ENCODE measurements at regions not wholly inside any gene's neighbourhood (a gene's known extent, or its start where the extent isn't known, plus 50 kb on each side); places are given as distances from the start of the nearest gene placed in this dataset.
"Not testable (repeated sequence)": the region's sequence is repeated elsewhere in the genome, so short reads cannot be mapped to it uniquely, and the experiment has no call there.

DNA sequence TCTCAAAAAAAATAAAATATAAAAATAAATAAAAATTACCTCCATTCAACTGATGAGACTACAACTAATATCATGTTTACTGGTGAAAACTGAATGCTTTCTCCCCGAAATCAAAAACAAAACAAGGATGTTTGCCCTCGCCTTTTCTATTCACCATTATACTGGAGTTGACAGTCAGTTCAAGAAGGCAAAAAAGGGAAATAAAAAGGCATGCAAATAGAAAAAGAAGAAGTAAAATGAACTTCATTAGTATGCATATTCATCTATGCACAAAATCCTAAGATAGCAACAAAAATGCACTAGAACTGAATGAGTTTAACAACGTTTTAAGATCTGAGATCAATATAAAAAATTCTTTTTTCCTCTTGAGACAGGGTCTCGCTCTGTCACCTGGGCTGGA is 72.7 kb upstream of the FAM174B start:
- H3K9me3 Mint-ChIP-seq (ENCODE audit: low read depth, unreplicated experiment), result no peaks in the 10 kb centered on the region
- no peak for DNase-seq
- no peak overlapping the region for H3K4me3 Mint-ChIP-seq (ENCODE audit: low read depth, unreplicated experiment)
- CTCF ChIA-PET, result no interaction called here
- no peaks in the 10 kb centered on the region for H3K4me1 Mint-ChIP-seq (ENCODE audit: low read depth, unreplicated experiment)
- no peaks in the 10 kb centered on the region for H3K27me3 Mint-ChIP-seq (ENCODE audit: unreplicated experiment)
- no TSS peak for BruUV-seq (replicated peaks)
- no peak for TF ChIP-seq CTCF (IDR thresholded peaks at IDR 0.05; ENCODE audit: unreplicated experiment)
- H3K36me3 Mint-ChIP-seq (ENCODE audit: insufficient read depth, unreplicated experiment), result no peaks in the 10 kb centered on the region
- intact Hi-C loops (cut with micrococcal nuclease; ENCODE audit: unreplicated experiment), result no loop called here
- H3K27ac Mint-ChIP-seq (ENCODE audit: unreplicated experiment), result no peak overlapping the region

DNA sequence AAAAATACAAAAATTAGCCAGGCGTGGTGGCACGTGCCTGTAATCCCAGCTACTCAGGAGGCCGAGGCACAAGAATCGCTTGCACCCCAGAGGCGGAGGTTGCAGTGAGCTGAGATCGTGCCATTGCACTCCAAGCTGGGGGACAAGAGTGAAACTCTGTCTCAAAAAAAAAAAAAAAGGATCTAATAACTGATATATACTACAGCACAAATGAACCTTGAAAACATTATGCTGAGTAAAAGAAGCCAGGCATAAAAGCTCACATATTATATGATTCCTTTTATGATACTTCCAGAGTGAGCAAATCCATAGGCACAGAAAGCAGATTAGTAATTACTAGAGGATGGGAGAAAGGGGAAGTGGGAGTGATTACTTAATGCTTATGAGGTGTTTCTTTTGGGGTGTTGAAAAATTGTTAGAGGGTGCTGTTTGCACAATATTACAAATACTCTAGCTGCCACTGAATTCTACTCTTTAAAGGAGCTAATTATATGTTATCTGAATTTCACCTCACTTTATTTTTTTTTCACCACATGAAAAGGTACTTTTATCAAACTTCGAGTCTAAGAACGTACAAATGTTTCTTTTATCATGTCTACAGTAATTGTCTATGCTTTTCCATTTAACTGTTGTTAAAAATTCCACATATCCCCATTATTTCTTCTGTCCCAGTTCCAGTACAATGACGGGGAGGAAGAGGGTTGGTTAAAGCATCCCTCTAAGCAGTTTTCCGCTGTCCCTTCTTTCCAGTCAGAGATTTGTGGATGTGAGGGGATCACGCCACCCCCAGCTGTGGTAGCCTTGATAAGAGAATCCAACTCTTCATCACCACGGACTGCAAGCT is 77.7 kb upstream of the FAM174B start:
- H3K4me1 Mint-ChIP-seq (ENCODE audit: low read depth, unreplicated experiment), result no peaks in the 10 kb centered on the region
- no peak for DNase-seq
- CTCF ChIA-PET, result interaction anchor here (0.6 kb wide), 2 partner anchors 228 to 239 kb away, joined by 3 to 5 read pairs; no protein-coding TSS in a partner anchor
- intact Hi-C loops (cut with micrococcal nuclease; ENCODE audit: unreplicated experiment), result no loop called here
- no peak for TF ChIP-seq CTCF (IDR thresholded peaks at IDR 0.05; ENCODE audit: unreplicated experiment)
- BruUV-seq (replicated peaks), result no TSS peak
- no peaks in the 10 kb centered on the region for H3K9me3 Mint-ChIP-seq (ENCODE audit: low read depth, unreplicated experiment)
- peak overlapping the region; percentile 88 for H3K4me3 Mint-ChIP-seq (ENCODE audit: low read depth, unreplicated experiment)
- no peaks in the 10 kb centered on the region for H3K27me3 Mint-ChIP-seq (ENCODE audit: unreplicated experiment)
- peaks cover 8% of the 10 kb centered on the region for H3K36me3 Mint-ChIP-seq (ENCODE audit: insufficient read depth, unreplicated experiment)
- H3K27ac Mint-ChIP-seq (ENCODE audit: unreplicated experiment), result peak overlapping the region; percentile 66

DNA sequence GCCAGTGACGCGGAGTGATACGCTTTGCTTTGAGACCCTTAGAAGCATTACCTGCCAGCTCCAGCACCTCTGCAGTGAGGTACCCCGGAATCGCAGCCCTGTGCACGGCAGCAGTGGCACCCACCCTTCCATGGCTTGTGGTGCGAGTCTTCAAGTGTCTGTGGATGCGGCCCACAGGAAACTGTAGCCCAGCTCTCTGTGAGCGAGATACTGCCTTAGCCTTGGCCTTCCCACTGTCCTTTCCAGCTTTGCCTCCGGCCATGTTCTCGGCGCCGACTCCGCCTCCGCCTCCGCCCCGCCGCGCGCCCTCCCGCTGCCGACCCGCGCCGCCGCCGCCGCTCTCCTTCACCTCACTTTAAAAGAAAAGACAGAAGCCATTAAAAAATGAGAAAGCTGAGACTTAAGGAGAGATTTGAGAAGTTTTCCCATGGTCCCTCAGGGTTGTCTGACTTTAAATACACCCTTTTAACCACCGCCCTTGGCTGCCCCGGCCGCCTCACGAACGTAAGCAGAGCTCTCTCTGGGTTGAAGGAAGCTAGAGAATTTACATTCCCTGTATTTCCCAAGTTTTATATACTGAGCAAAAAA is 78.5 kb upstream of the FAM174B start:
- CTCF ChIA-PET, result interaction anchor here (0.6 kb wide), 1 partner anchor 227 kb away, joined by 5 read pairs; no protein-coding TSS in a partner anchor
- H3K9me3 Mint-ChIP-seq (ENCODE audit: low read depth, unreplicated experiment), result no peaks in the 10 kb centered on the region
- TF ChIP-seq CTCF (IDR thresholded peaks at IDR 0.05; ENCODE audit: unreplicated experiment), result no peak
- intact Hi-C loops (cut with micrococcal nuclease; ENCODE audit: unreplicated experiment), result no loop called here
- H3K4me1 Mint-ChIP-seq (ENCODE audit: low read depth, unreplicated experiment), result no peaks in the 10 kb centered on the region
- peaks cover 8% of the 10 kb centered on the region for H3K36me3 Mint-ChIP-seq (ENCODE audit: insufficient read depth, unreplicated experiment)
- H3K27me3 Mint-ChIP-seq (ENCODE audit: unreplicated experiment), result no peaks in the 10 kb centered on the region
- peak overlapping the region; percentile 88 for H3K4me3 Mint-ChIP-seq (ENCODE audit: low read depth, unreplicated experiment)
- DNase-seq, result peak; percentile 19
- peak overlapping the region; percentile 66 for H3K27ac Mint-ChIP-seq (ENCODE audit: unreplicated experiment)
- BruUV-seq (replicated peaks), result no TSS peak

DNA sequence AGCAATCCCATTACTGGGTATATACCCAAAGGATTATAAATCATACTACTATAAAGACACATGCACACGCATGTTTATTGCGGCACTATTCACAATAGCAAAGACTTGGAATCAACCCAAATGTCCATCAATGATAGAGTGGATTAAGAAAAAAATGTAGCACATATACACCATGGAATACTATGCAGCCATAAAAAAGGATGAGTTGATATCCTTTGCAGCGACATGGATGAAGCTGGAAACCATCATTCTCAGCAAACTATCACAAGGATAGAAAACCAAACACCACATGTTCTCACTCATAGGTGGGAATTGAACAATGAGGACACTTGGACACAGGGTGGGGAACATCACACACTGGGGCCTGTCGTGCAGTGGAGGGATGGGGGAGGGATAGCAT is 83.7 kb upstream of the FAM174B start:
- H3K4me1 Mint-ChIP-seq (ENCODE audit: low read depth, unreplicated experiment); H3K4me3 Mint-ChIP-seq (ENCODE audit: low read depth, unreplicated experiment); H3K27me3 Mint-ChIP-seq (ENCODE audit: unreplicated experiment); H3K27ac Mint-ChIP-seq (ENCODE audit: unreplicated experiment); BruUV-seq (replicated peaks); H3K9me3 Mint-ChIP-seq (ENCODE audit: low read depth, unreplicated experiment); H3K36me3 Mint-ChIP-seq (ENCODE audit: insufficient read depth, unreplicated experiment); DNase-seq; intact Hi-C loops (cut with micrococcal nuclease; ENCODE audit: unreplicated experiment); CTCF ChIA-PET: not testable (repeated sequence)

GRCh38 chr15:92745845-92746271 is 90.3 kb upstream of the FAM174B start:
- no peak overlapping the region for H3K4me3 Mint-ChIP-seq (ENCODE audit: low read depth, unreplicated experiment)
- no peak for DNase-seq
- intact Hi-C loops (cut with micrococcal nuclease; ENCODE audit: unreplicated experiment), result no loop called here
- no TSS peak for BruUV-seq (replicated peaks)
- CTCF ChIA-PET, result no interaction called here
- TF ChIP-seq CTCF (IDR thresholded peaks at IDR 0.05; ENCODE audit: unreplicated experiment), result no peak
- no peaks in the 10 kb centered on the region for H3K9me3 Mint-ChIP-seq (ENCODE audit: low read depth, unreplicated experiment)
- no peaks in the 10 kb centered on the region for H3K36me3 Mint-ChIP-seq (ENCODE audit: insufficient read depth, unreplicated experiment)
- no peaks in the 10 kb centered on the region for H3K4me1 Mint-ChIP-seq (ENCODE audit: low read depth, unreplicated experiment)
- no peaks in the 10 kb centered on the region for H3K27me3 Mint-ChIP-seq (ENCODE audit: unreplicated experiment)
- no peak overlapping the region for H3K27ac Mint-ChIP-seq (ENCODE audit: unreplicated experiment)

All from Calu3 (cell line).